ENCODE measurements at regions not wholly inside any gene's neighbourhood (a gene's known extent, or its start where the extent isn't known, plus 50 kb on each side); places are given as distances from the start of the nearest gene placed in this dataset.

GRCh38 chrX:139224953-139225665, 305.4 kb upstream of the F9 start:
- TF ChIP-seq CTCF (IDR thresholded peaks at IDR 0.05) (no peak), POLR2A (IDR thresholded peaks at IDR 0.05) (no peak)

Data from esophagus squamous epithelium (tissue), 4 donors.